ENCODE measurements at regions not wholly inside any gene's neighbourhood (a gene's known extent, or its start where the extent isn't known, plus 50 kb on each side); places are given as distances from the start of the nearest gene placed in this dataset.

DNA sequence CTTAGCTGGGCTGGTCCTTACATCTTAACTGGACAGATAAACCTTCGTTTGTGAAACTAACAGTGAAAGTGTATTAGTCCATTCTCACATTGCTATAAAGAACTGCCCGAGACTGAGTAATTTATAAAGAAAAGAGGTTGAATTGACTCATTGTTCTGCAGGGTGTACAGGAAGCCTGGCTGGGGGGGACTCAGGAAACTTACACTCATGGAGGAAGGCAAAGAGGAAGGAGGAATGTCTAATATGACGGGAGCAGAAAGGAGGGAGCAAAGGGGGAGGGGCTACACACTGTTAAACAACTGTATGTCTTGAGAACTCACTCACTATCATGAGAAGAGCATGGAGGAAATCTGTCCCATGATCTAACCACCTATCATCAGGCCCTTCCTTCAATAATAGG, 1566.5 kb upstream of the PCDH7 start:
- FAIRE-seq: no peak
- TF ChIP-seq, protein P1, sequence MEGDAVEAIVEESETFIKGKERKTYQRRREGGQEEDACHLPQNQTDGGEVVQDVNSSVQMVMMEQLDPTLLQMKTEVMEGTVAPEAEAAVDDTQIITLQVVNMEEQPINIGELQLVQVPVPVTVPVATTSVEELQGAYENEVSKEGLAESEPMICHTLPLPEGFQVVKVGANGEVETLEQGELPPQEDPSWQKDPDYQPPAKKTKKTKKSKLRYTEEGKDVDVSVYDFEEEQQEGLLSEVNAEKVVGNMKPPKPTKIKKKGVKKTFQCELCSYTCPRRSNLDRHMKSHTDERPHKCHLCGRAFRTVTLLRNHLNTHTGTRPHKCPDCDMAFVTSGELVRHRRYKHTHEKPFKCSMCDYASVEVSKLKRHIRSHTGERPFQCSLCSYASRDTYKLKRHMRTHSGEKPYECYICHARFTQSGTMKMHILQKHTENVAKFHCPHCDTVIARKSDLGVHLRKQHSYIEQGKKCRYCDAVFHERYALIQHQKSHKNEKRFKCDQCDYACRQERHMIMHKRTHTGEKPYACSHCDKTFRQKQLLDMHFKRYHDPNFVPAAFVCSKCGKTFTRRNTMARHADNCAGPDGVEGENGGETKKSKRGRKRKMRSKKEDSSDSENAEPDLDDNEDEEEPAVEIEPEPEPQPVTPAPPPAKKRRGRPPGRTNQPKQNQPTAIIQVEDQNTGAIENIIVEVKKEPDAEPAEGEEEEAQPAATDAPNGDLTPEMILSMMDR (IDR thresholded peaks at IDR 0.05; ENCODE audit: insufficient read depth, missing control alignments): no peak
- DNase-seq (ENCODE audit: insufficient read length, low spot score): no peak

DNA sequence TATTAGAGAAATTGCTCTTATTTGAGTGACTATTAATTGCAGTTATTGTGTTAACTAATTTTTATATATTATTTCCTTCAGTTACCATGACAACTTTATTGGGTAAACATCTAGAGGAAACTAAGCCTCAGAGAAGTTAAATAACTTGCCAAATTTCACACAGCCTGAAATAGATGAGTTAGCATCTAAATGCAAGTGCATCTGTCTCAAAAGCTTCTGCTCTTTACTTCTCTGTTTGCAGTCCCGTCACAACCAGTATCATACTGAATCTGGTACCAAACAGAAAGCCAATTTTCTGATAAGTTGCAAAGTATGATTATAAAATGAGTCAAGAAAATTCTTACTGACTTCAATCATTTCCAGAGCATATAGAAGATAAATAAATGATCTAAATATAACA, 1544.9 kb upstream of the PCDH7 start:
- FAIRE-seq: peak; percentile 41

DNA sequence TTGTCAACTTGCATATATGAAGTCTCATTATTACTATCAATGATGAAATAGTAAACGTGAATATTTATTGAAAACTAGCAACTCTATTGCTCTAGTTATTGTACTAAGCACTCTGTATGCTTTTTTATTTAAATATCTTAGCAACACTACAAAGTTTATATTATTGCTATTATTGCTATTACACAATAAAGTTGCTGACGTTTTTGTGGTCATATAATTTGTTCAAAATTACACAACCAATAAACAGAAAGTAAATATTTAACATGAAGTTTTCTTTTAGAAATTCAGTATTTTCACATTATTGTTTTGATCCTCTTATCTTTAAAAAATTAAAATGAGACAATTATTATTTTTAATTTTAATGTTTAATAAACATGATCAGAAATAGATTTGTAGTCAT, 1521.1 kb upstream of the PCDH7 start:
- TF ChIP-seq, protein P1 (IDR thresholded peaks at IDR 0.05; ENCODE audit: insufficient read depth, missing control alignments): no peak
- no peak for DNase-seq (ENCODE audit: insufficient read length, low spot score)
- no peak for FAIRE-seq

More for the DNA sequence above, 1544.9 kb upstream of the PCDH7 start:
- TF ChIP-seq, protein P1 (IDR thresholded peaks at IDR 0.05; ENCODE audit: insufficient read depth, missing control alignments): no peak
- no peak for DNase-seq (ENCODE audit: insufficient read length, low spot score)

DNA sequence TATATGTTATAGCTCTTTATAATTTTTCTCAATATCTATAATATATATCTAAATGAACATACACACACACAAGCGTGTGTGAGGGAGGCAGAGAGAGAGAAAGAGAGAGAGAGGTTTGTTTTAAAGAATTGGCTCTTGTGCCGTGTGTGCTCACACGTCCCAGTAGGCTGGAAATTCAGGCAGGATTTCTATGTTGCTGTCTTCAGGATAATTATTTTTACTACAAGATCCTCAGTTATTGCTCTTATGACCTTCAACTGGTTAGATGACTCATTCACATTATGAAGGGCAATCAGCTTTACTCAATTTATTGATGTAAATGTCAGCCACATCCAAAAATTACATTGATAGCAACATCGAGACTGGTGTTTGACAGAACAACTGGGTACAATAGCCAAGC, 1520.7 kb upstream of the PCDH7 start:
- DNase-seq (ENCODE audit: insufficient read length, low spot score) (no peak), FAIRE-seq (no peak)
- TF ChIP-seq, protein P1 (IDR thresholded peaks at IDR 0.05; ENCODE audit: insufficient read depth, missing control alignments): no peak

DNA sequence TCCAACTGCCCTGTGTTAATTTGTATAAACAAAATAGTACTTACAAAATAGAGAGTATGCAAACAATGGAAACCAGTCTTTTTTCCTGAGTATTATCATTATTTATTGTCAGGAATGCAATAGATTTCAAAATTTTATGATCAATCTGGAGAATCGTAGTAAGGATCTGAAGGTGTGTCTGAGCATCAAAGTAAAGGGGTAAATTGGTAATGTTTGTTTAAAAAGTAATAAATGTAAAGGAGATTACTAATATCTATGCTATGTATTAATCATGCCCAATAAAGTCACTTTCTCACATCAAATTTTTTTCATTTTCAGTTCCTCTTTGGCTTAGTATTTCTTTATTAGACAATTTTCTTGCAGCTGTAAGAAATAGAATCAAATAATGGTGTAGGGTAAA, 1507.1 kb upstream of the PCDH7 start:
- TF ChIP-seq, protein P1 (IDR thresholded peaks at IDR 0.05; ENCODE audit: insufficient read depth, missing control alignments): no peak
- FAIRE-seq (no peak), DNase-seq (ENCODE audit: insufficient read length, low spot score) (no peak)

DNA sequence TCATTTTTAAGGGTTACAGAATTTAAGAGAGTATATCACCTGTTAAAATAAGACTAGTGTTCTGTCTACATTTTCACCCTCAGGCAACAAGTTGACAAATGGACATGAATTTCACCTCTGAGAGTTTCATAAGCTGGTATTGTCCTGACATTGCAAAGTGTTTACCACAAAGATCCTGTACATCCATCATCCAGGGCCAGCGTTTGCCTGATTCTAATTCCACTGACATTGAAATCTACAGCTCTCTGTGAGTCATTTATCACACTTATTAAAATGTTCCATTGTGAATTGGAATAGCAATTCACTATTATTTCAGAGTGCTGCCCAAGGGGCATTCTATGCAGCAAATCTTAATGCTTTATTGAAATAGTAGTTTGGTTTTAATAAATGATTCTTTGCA, 1499.4 kb upstream of the PCDH7 start:
- no peak for DNase-seq (ENCODE audit: insufficient read length, low spot score)
- FAIRE-seq: no peak
- TF ChIP-seq, protein P1 (IDR thresholded peaks at IDR 0.05; ENCODE audit: insufficient read depth, missing control alignments): no peak

DNA sequence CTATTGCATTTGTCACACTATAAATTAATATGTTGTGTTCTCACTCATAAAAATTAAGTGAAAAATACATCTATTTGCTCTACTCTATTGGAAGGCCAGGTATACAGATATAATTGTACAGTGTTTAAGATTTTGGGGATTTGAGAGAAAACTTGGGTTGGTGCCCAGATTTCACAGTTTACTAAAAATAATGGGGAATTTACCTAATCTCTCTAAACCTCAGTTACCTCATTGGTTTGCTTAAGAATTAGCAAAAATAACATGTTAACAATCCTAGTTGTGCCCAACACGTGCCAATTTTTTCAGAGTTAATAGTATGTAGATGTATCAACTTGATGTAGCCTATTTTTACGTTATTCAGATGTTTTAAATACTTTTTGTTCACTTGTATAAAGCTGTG, 1495.3 kb upstream of the PCDH7 start:
- TF ChIP-seq, protein P1 (IDR thresholded peaks at IDR 0.05; ENCODE audit: insufficient read depth, missing control alignments): no peak
- DNase-seq (ENCODE audit: insufficient read length, low spot score) (no peak), FAIRE-seq (no peak)
